H1 (cell line): ENCODE measurements at regions not wholly inside any gene's neighbourhood (a gene's known extent, or its start where the extent isn't known, plus 50 kb on each side); places are given as distances from the start of the nearest gene placed in this dataset.

ENCODE experiments used
- CTCF ChIA-PET: fragments of 300-600 bp; sonication (Branson Sonifier 250); formaldehyde crosslinking; loops from one replicate; lab custom pipeline; 2021; ENCODE audit not compliant: partially characterized antibody; lab: Charles Lee
- POLR2A ChIA-PET: fragments of 300-600 bp; sonication (Branson Sonifier 250); formaldehyde crosslinking; loops from one replicate; lab custom pipeline; 2021; ENCODE audit warnings: inconsistent platforms; ENCODE audit not compliant: partially characterized antibody; lab: Charles Lee
- DNase-seq, 2 experiments: peaks; one replicate each; pipeline versions ENCODE4 v3.0.0 to v3.0.0-alpha.2; 2010 to 2022; ENCODE audit warnings: low spot score in 2 of 2, low read depth in 1 of 2, mixed read lengths in 1 of 2
- FAIRE-seq: peaks from 2 replicates; lab custom pipeline; 2011; peaks lifted over from hg19 to GRCh38; lab: Jason Lieb, UNC
- H2AFZ ChIP-seq: 2 replicates; pipeline ENCODE4 v1.8.1; 2012; ENCODE audit warnings: low read length, inconsistent platforms
- H2AK5ac ChIP-seq: 2 replicates; pipeline ENCODE4 v1.6.1; 2013; ENCODE audit warnings: low read depth, low read length
- H2BK120ac ChIP-seq: replicated peaks from 2 replicates; pipeline ENCODE3; 2013; ENCODE audit warnings: low read depth, low read length, inconsistent platforms
- H2BK12ac ChIP-seq: 2 replicates; pipeline ENCODE4 v1.6.1; 2013; ENCODE audit warnings: low read depth, low read length
- H2BK15ac ChIP-seq: 2 replicates; pipeline ENCODE4 v1.6.1; 2013; ENCODE audit warnings: low read length
- H2BK20ac ChIP-seq: 2 replicates; pipeline ENCODE4 v1.6.1; 2013; ENCODE audit warnings: low read length
- H2BK5ac ChIP-seq: 2 replicates; pipeline ENCODE4 v1.6.1; 2013; ENCODE audit warnings: low read depth, low read length
- H3K14ac ChIP-seq: 2 replicates; pipeline ENCODE4 v1.6.1; 2013; ENCODE audit warnings: inconsistent platforms; ENCODE audit not compliant: insufficient read length
- H3K18ac ChIP-seq: 2 replicates; pipeline ENCODE4 v1.6.1; 2013; ENCODE audit warnings: low read length; ENCODE audit errors: extremely low read depth
- H3K23ac ChIP-seq: 2 replicates; pipeline ENCODE4 v1.6.1; 2013; ENCODE audit warnings: inconsistent platforms; ENCODE audit not compliant: insufficient read length
- H3K23me2 ChIP-seq: 2 replicates; pipeline ENCODE4 v1.6.1; 2013; ENCODE audit warnings: low read depth, low read length
- H3K27ac ChIP-seq: 2 replicates; pipeline ENCODE4 v1.6.1; 2011; ENCODE audit warnings: low read depth, low read length, inconsistent platforms
- H3K27me3 ChIP-seq, 4 experiments: replicated peaks in 1 of 4; 1 replicate in 1 of 4; 2 replicates in 3 of 4; pipeline versions ENCODE4 v1.6.1 to v1.8.1; 2011 to 2013; ENCODE audit warnings: low read length in 3 of 4, mild to moderate bottlenecking in 3 of 4, inconsistent platforms in 2 of 4, mixed read lengths in 2 of 4, moderate library complexity in 1 of 4; ENCODE audit not compliant: control insufficient read depth in 3 of 4, insufficient read depth in 3 of 4; ENCODE audit errors: extremely low read depth in 1 of 4
- H3K36me3 ChIP-seq, 4 experiments: 2 replicates each; pipeline versions ENCODE4 v1.6.1 to v1.8.1; 2011 to 2013; ENCODE audit warnings: mild to moderate bottlenecking in 4 of 4, low read length in 3 of 4, moderate library complexity in 2 of 4, control low read depth in 1 of 4, inconsistent platforms in 1 of 4; ENCODE audit not compliant: insufficient read depth in 4 of 4, control insufficient read depth in 2 of 4
- H3K4ac ChIP-seq: replicated peaks from 2 replicates; pipeline ENCODE3; 2013; ENCODE audit warnings: low read length, low read depth, mixed read lengths, inconsistent platforms; ENCODE audit not compliant: insufficient read length
- H3K4me1 ChIP-seq, 4 experiments: replicated peaks in 1 of 4; 1 replicate in 1 of 4; 2 replicates in 3 of 4; pipeline versions ENCODE4 v1.6.1 to v1.8.1; 2011 to 2013; ENCODE audit warnings: low read length in 3 of 4, inconsistent platforms in 2 of 4, mixed read lengths in 1 of 4; ENCODE audit not compliant: insufficient read depth in 4 of 4, control insufficient read depth in 3 of 4
- H3K4me2 ChIP-seq, 2 experiments: 2 replicates each; pipeline versions ENCODE4 v1.6.1 to v1.8.1; 2011 to 2013; ENCODE audit warnings: low read depth in 2 of 2, low read length in 2 of 2, control low read depth in 1 of 2, inconsistent platforms in 1 of 2, mild to moderate bottlenecking in 1 of 2; ENCODE audit not compliant: insufficient read depth in 1 of 2
- H3K4me3 ChIP-seq, 4 experiments: fragments of 200-600, 300-600 bp in 1 of 4; sonication (generic), shearing (Covaris generic), sonication (Bioruptor Twin) in 1 of 4; 2 replicates each; pipeline versions ENCODE4 v1.5.1 to v1.8.1; 2011 to 2016; ENCODE audit warnings: low read length in 4 of 4, low read depth in 3 of 4, control low read depth in 2 of 4, inconsistent platforms in 2 of 4, mild to moderate bottlenecking in 2 of 4, mixed read lengths in 1 of 4, moderate library complexity in 1 of 4; ENCODE audit not compliant: insufficient read depth in 2 of 4; ENCODE audit errors: extremely low read depth in 1 of 4
- H3K56ac ChIP-seq: replicated peaks from 2 replicates; pipeline ENCODE3; 2013; ENCODE audit warnings: low read depth, mild to moderate bottlenecking, mixed read lengths, low read length, inconsistent platforms; ENCODE audit not compliant: insufficient read length
- H3K79me1 ChIP-seq: 2 replicates; pipeline ENCODE4 v1.6.1; 2013; ENCODE audit warnings: low read depth, low read length, control low read depth
- H3K79me2 ChIP-seq, 2 experiments: 2 replicates each; pipeline versions ENCODE4 v1.6.1 to v1.8.1; 2012 to 2013; ENCODE audit warnings: low read length in 2 of 2, mild to moderate bottlenecking in 2 of 2, inconsistent platforms in 1 of 2; ENCODE audit not compliant: insufficient read depth in 2 of 2, control insufficient read depth in 1 of 2
- H3K9ac ChIP-seq, 4 experiments: replicated peaks in 1 of 4; 1 replicate in 1 of 4; 2 replicates in 3 of 4; pipeline versions ENCODE4 v1.6.1 to v1.8.1; 2011 to 2013; ENCODE audit warnings: low read depth in 3 of 4, low read length in 3 of 4, control low read depth in 2 of 4, mild to moderate bottlenecking in 2 of 4, moderate library complexity in 2 of 4, inconsistent platforms in 1 of 4; ENCODE audit errors: extremely low read depth in 1 of 4
- H3K9me3 ChIP-seq, 2 experiments: 2 replicates each; pipeline versions ENCODE4 v1.6.1 to v1.8.1; 2012 to 2013; ENCODE audit warnings: mild to moderate bottlenecking in 2 of 2, moderate library complexity in 2 of 2, control low read depth in 1 of 2, inconsistent platforms in 1 of 2, low read depth in 1 of 2, low read length in 1 of 2, mixed read lengths in 1 of 2; ENCODE audit not compliant: insufficient read depth in 2 of 2
- H4K20me1 ChIP-seq, 2 experiments: replicated peaks in 1 of 2; 2 replicates each; pipeline versions ENCODE3 to v1.8.1; 2011 to 2013; ENCODE audit warnings: inconsistent platforms in 2 of 2, low read length in 2 of 2, mild to moderate bottlenecking in 1 of 2; ENCODE audit not compliant: insufficient read depth in 2 of 2, control insufficient read depth in 1 of 2
- H4K5ac ChIP-seq: 2 replicates; pipeline ENCODE4 v1.6.1; 2013; ENCODE audit warnings: low read length, low read depth, mixed read lengths, inconsistent platforms; ENCODE audit not compliant: insufficient read length
- H4K8ac ChIP-seq: 2 replicates; pipeline ENCODE4 v1.8.0; 2013; ENCODE audit warnings: mild to moderate bottlenecking, moderate library complexity, low read length, inconsistent platforms; ENCODE audit not compliant: insufficient read depth; ENCODE audit errors: extremely low read depth
- H4K91ac ChIP-seq: replicated peaks from 2 replicates; pipeline ENCODE3; 2013; ENCODE audit warnings: low read length, mixed read lengths, inconsistent platforms; ENCODE audit not compliant: insufficient read length
- ASH2L ChIP-seq: fragments of 200-600, 300-600 bp; sonication (generic); IDR thresholded peaks from one replicate; pipeline ENCODE4 v1.7.1; 2017; ENCODE audit warnings: low read length
- CHD1 ChIP-seq: IDR thresholded peaks from 2 replicates; pipeline ENCODE4 v1.6.1; 2012; ENCODE audit warnings: low read depth, low read length, improper control_type of control experiment
- E2F6 ChIP-seq: IDR thresholded peaks from 2 replicates; pipeline ENCODE4 v1.6.1; 2012; ENCODE audit warnings: inconsistent platforms
- GABPA ChIP-seq: IDR thresholded peaks from 2 replicates; pipeline ENCODE4 v1.6.1; 2011; ENCODE audit warnings: mild to moderate bottlenecking, low read length, moderate library complexity, borderline replicate concordance; ENCODE audit not compliant: insufficient read depth
- JUND ChIP-seq: IDR thresholded peaks from 2 replicates; pipeline ENCODE4 v1.6.1; 2011; ENCODE audit warnings: mild to moderate bottlenecking, improper control_type of control experiment, low read length
- PHF8 ChIP-seq: fragments of 200-600 bp; sonication (generic); conservative IDR thresholded peaks from 2 replicates; pipeline ENCODE4 v1.7.1; 2012; ENCODE audit warnings: low read depth, mild to moderate bottlenecking, inconsistent platforms, low read length, moderate library complexity
- POLR2A ChIP-seq, 2 experiments: IDR thresholded peaks; 1 replicate in 1 of 2; 2 replicates in 1 of 2; pipeline ENCODE4 v1.6.1; 2011; ENCODE audit warnings: low read depth in 2 of 2, low read length in 2 of 2, mild to moderate bottlenecking in 2 of 2; ENCODE audit errors: control extremely low read depth in 1 of 2
- POU5F1 ChIP-seq: IDR thresholded peaks from 2 replicates; pipeline ENCODE4 v1.6.1; 2011; ENCODE audit warnings: low read depth, mild to moderate bottlenecking, low read length, moderate library complexity
- SAP30 ChIP-seq: fragments of 300-600 bp; sonication (generic); IDR thresholded peaks from 2 replicates; pipeline ENCODE4 v1.7.1; 2012; ENCODE audit warnings: low read length, moderate library complexity, mild to moderate bottlenecking, inconsistent platforms; ENCODE audit not compliant: insufficient read depth, insufficient replicate concordance
- SIX5 ChIP-seq: IDR thresholded peaks from 2 replicates; pipeline ENCODE4 v1.6.1; 2011; ENCODE audit warnings: mild to moderate bottlenecking, low read depth, low read length
- SUZ12 ChIP-seq: fragments of 200-600 bp; sonication (generic); IDR thresholded peaks from 2 replicates; pipeline ENCODE4 v1.6.1; 2012; ENCODE audit warnings: mild to moderate bottlenecking, inconsistent platforms, low read length, moderate library complexity, mixed read lengths
- TAF1 ChIP-seq: IDR thresholded peaks from 2 replicates; pipeline ENCODE4 v1.6.1; 2011; ENCODE audit warnings: mild to moderate bottlenecking, low read depth, low read length
- TAF7 ChIP-seq: optimal IDR thresholded peaks from 2 replicates; pipeline ENCODE3; 2011; ENCODE audit warnings: low read depth, mild to moderate bottlenecking, inconsistent platforms, low read length, moderate library complexity, borderline replicate concordance
- WGBS, 2 experiments: shearing (Covaris generic) in 1 of 2; methylation state at CpG; one replicate each; pipeline versions ENCODE4 v1.1.6 to v1.1.7; 2013 to 2015; ENCODE audit warnings: low lambda C conversion rate in 2 of 2, mixed read lengths in 2 of 2, inconsistent platforms in 1 of 2, low coverage in 1 of 2, missing lambda C conversion rate in 1 of 2; ENCODE audit not compliant: insufficient replicate concordance in 2 of 2, insufficient coverage in 1 of 2, insufficient read length in 1 of 2; ENCODE audit errors: extremely low coverage in 1 of 2, missing lambda C conversion rate in 1 of 2; 5-methylcytosine and 5-hydroxymethylcytosine counted together

- H3K9ac ChIP-seq = no peak overlapping the region
- FAIRE-seq (no peak), DNase-seq (no peak)
- H3K79me1 ChIP-seq = no peaks in the 10 kb centered on the region
- no peak overlapping the region for H3K4me3 ChIP-seq
- no peaks in the 10 kb centered on the region for H4K20me1 ChIP-seq
- no peak overlapping the region for H2BK12ac ChIP-seq
- H4K8ac ChIP-seq = no peak overlapping the region
- no peak overlapping the region for H3K23ac ChIP-seq
- H3K4me1 ChIP-seq = no peaks in the 10 kb centered on the region
- no peak overlapping the region for H3K18ac ChIP-seq
- H2BK15ac ChIP-seq = no peak overlapping the region
- no peak overlapping the region for H2AK5ac ChIP-seq
- no peaks in the 10 kb centered on the region for H3K36me3 ChIP-seq
- ChIA-PET CTCF (no interaction called here), POLR2A (no interaction called here)
- H3K4ac ChIP-seq = no peak overlapping the region
- no peak overlapping the region for H4K5ac ChIP-seq
- H4K91ac ChIP-seq = no peak overlapping the region
- H2BK5ac ChIP-seq = no peak overlapping the region
- no peaks in the 10 kb centered on the region for H3K27me3 ChIP-seq
- no peaks in the 10 kb centered on the region for H3K79me2 ChIP-seq
- H3K56ac ChIP-seq = no peak overlapping the region
- H2BK120ac ChIP-seq = no peak overlapping the region
- peaks cover 0 to 6% of the 10 kb centered on the region in 2 experiments; a peak in 2 of 4 replicates for H3K9me3 ChIP-seq
- no peak overlapping the region for H2BK20ac ChIP-seq
- no peak overlapping the region for H3K14ac ChIP-seq
- no peak overlapping the region for H3K4me2 ChIP-seq
- 85% methylated on average over 2 of the region's 2 CpGs; no CpG with 5 or more reads in 1 of the 2 experiments for WGBS, 2 experiments
- no peak overlapping the region for H2AFZ ChIP-seq
- TF ChIP-seq SAP30 (no peak), SUZ12 (no peak), POLR2A (IDR thresholded peaks at IDR 0.05; ENCODE audit: control extremely low read depth in 1 of 2, low read depth in 2 of 2, low read length in 2 of 2) (no peak), ASH2L (no peak), PHF8 (no peak), E2F6 (no peak), TAF7 (no peak), GABPA (no peak), JUND (no peak), SIX5 (no peak), POU5F1 (no peak), TAF1 (no peak), CHD1 (no peak)
- H3K23me2 ChIP-seq = no peaks in the 10 kb centered on the region
- H3K27ac ChIP-seq = no peak overlapping the region
Measured at GRCh38 chr18:65146482-65147021, 604.3 kb upstream of the CDH7 start.
